Endothelial cell of umbilical vein (primary cell): ENCODE measurements at regions not wholly inside any gene's neighbourhood (a gene's known extent, or its start where the extent isn't known, plus 50 kb on each side); places are given as distances from the start of the nearest gene placed in this dataset.

ENCODE experiments used
- BruUV-seq: library from RNA; stranded (reverse); fragments of 400-500 nt; replicated peaks from 2 replicates; lab custom pipeline; 2021; lab: Mats Ljungman, UMichigan
- CTCF ChIA-PET: fragments of 300-600, 350-600 bp; sonication (Branson Sonifier 250); formaldehyde crosslinking; loops from one replicate; lab custom pipeline; 2021; ENCODE audit warnings: antibody characterized with exemption, inconsistent platforms; lab: Charles Lee
- POLR2A ChIA-PET: fragments of 300-600, 350-600 bp; sonication (Branson Sonifier 250); formaldehyde crosslinking; loops from one replicate; lab custom pipeline; 2021; ENCODE audit warnings: antibody characterized with exemption, inconsistent platforms; lab: Charles Lee
- DNase-seq: peaks from one replicate; pipeline ENCODE4 v3.0.0-alpha.2; 2011; ENCODE audit warnings: low read depth, low spot score
- FAIRE-seq: peaks from 2 replicates; lab custom pipeline; 2011; peaks lifted over from hg19 to GRCh38; lab: Jason Lieb, UNC
- H2AFZ ChIP-seq: 2 replicates; pipeline ENCODE4 v1.6.0; 2012; ENCODE audit warnings: low read depth, low read length, control low read depth, inconsistent platforms
- H3K27ac ChIP-seq: 2 replicates; pipeline ENCODE4 v1.5.1; 2011; ENCODE audit warnings: low read depth, mild to moderate bottlenecking, control low read depth, low read length, moderate library complexity; ENCODE audit not compliant: insufficient read depth
- H3K27me3 ChIP-seq, 2 experiments: 2 replicates each; pipeline versions ENCODE4 v1.6.0 to v1.6.1; 2011; ENCODE audit warnings: low read length in 2 of 2, mixed read lengths in 1 of 2; ENCODE audit not compliant: control insufficient read depth in 2 of 2, insufficient read depth in 2 of 2
- H3K36me3 ChIP-seq, 2 experiments: 2 replicates in 1 of 2; 3 replicates in 1 of 2; pipeline ENCODE4 v1.5.1; 2011; ENCODE audit warnings: low read length in 2 of 2, mild to moderate bottlenecking in 1 of 2, moderate library complexity in 1 of 2; ENCODE audit not compliant: control insufficient read depth in 2 of 2, insufficient read depth in 2 of 2; ENCODE audit errors: extremely low read depth in 1 of 2
- H3K4me1 ChIP-seq: 3 replicates; pipeline ENCODE4 v1.5.1; 2011; ENCODE audit warnings: mild to moderate bottlenecking, low read length; ENCODE audit not compliant: control insufficient read depth, insufficient read depth; ENCODE audit errors: extremely low read depth
- H3K4me2 ChIP-seq: 2 replicates; pipeline ENCODE4 v1.6.1; 2011; ENCODE audit warnings: low read length, control low read depth, mixed read lengths; ENCODE audit not compliant: insufficient read depth
- H3K4me3 ChIP-seq, 3 experiments: fragments of 200-600 bp in 1 of 3; sonication (generic), shearing (Covaris generic) in 1 of 3; replicated peaks in 1 of 3; 2 replicates each; pipeline ENCODE4 v1.5.1; 2011 to 2016; ENCODE audit warnings: control low read depth in 3 of 3, low read length in 3 of 3, mild to moderate bottlenecking in 2 of 3, inconsistent platforms in 1 of 3, low read depth in 1 of 3, moderate library complexity in 1 of 3; ENCODE audit not compliant: insufficient read depth in 1 of 3
- H3K79me2 ChIP-seq: 2 replicates; pipeline ENCODE4 v1.6.0; 2012; ENCODE audit warnings: low read length, inconsistent platforms; ENCODE audit not compliant: control insufficient read depth, insufficient read depth
- H3K9ac ChIP-seq: replicated peaks from 2 replicates; pipeline ENCODE3; 2011; ENCODE audit warnings: low read length, control low read depth; ENCODE audit not compliant: insufficient read depth; ENCODE audit errors: extremely low read depth
- H3K9me1 ChIP-seq: replicated peaks from 3 replicates; pipeline ENCODE4 v1.6.0; 2011; ENCODE audit warnings: mild to moderate bottlenecking, low read length; ENCODE audit not compliant: control insufficient read depth, insufficient read depth; ENCODE audit errors: extremely low read depth
- H3K9me3 ChIP-seq: replicated peaks from 2 replicates; pipeline ENCODE4 v1.5.1; 2012; ENCODE audit warnings: low read length, inconsistent platforms; ENCODE audit not compliant: control insufficient read depth, insufficient read depth
- H4K20me1 ChIP-seq: replicated peaks from 2 replicates; pipeline ENCODE3; 2011; ENCODE audit warnings: mild to moderate bottlenecking, low read length; ENCODE audit not compliant: control insufficient read depth, insufficient read depth; ENCODE audit errors: extremely low read depth
- EZH2 ChIP-seq: IDR thresholded peaks from 2 replicates; pipeline ENCODE4 v1.6.1; 2012; ENCODE audit warnings: borderline replicate concordance, low read depth, mild to moderate bottlenecking, moderate library complexity, low read length, inconsistent platforms; ENCODE audit not compliant: severe bottlenecking
- JUN ChIP-seq: IDR thresholded peaks from 2 replicates; pipeline ENCODE4 v1.6.1; 2011; ENCODE audit warnings: borderline replicate concordance, low read depth; ENCODE audit not compliant: insufficient read length, insufficient read depth
- MAX ChIP-seq: IDR thresholded peaks from 2 replicates; pipeline ENCODE4 v1.6.1; 2011; ENCODE audit not compliant: insufficient read depth, insufficient read length
- dilution Hi-C: fragments of 300-500 bp; cut with MboI; formaldehyde crosslinking; loops from one replicate; pipeline ENCODE4 v1.15.0; 2019; ENCODE audit warnings: low sequenced_read_pairs; ENCODE audit not compliant: extremely low pct_ligation_motif_present
- intact Hi-C: fragments of 100-400 bp; cut with micrococcal nuclease; formaldehyde crosslinking; loops from one replicate; pipeline ENCODE4 v1.10.0; 2022
- TF ChIP-seq, protein P1 (sequence below), 2 donors: IDR thresholded peaks; 1 replicate in 1 of 2; 2 replicates in 1 of 2; pipeline ENCODE4 v1.5.1; 2011; ENCODE audit warnings: low read length in 2 of 2, mild to moderate bottlenecking in 2 of 2, moderate library complexity in 2 of 2, control low read depth in 1 of 2, inconsistent platforms in 1 of 2, low read depth in 1 of 2; ENCODE audit not compliant: insufficient read depth in 1 of 2; ENCODE audit errors: extremely low read depth in 1 of 2

- dilution Hi-C loops (no loop called here), intact Hi-C loops (no loop called here)
- Histone ChIP-seq H3K79me2 (no peaks in the 10 kb centered on the region), H3K4me3 (no peak overlapping the region), H3K9me1 (no peaks in the 10 kb centered on the region), H3K36me3 (no peaks in the 10 kb centered on the region), H3K27me3 (no peaks in the 10 kb centered on the region), H3K4me2 (no peak overlapping the region), H4K20me1 (no peaks in the 10 kb centered on the region), H3K9ac (no peak overlapping the region), H3K4me1 (no peaks in the 10 kb centered on the region), H3K27ac (no peak overlapping the region), H3K9me3 (peaks cover 6% of the 10 kb centered on the region), H2AFZ (no peak overlapping the region)
- no peak for TF ChIP-seq JUN
- TF ChIP-seq EZH2, result no peak
- FAIRE-seq (no peak), DNase-seq (no peak)
- POLR2A ChIA-PET, result no interaction called here
- BruUV-seq, result no TSS peak
- CTCF ChIA-PET, result no interaction called here
These were observed 807.2 kb downstream of the TBC1D22A start for GRCh38 chr22:47569389-47570299.

GRCh38 chr22:47568700-47569099 lies 806.2 kb downstream of the TBC1D22A start:
- no peaks in the 10 kb centered on the region for H3K27me3 ChIP-seq
- TF ChIP-seq, protein P1, sequence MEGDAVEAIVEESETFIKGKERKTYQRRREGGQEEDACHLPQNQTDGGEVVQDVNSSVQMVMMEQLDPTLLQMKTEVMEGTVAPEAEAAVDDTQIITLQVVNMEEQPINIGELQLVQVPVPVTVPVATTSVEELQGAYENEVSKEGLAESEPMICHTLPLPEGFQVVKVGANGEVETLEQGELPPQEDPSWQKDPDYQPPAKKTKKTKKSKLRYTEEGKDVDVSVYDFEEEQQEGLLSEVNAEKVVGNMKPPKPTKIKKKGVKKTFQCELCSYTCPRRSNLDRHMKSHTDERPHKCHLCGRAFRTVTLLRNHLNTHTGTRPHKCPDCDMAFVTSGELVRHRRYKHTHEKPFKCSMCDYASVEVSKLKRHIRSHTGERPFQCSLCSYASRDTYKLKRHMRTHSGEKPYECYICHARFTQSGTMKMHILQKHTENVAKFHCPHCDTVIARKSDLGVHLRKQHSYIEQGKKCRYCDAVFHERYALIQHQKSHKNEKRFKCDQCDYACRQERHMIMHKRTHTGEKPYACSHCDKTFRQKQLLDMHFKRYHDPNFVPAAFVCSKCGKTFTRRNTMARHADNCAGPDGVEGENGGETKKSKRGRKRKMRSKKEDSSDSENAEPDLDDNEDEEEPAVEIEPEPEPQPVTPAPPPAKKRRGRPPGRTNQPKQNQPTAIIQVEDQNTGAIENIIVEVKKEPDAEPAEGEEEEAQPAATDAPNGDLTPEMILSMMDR (IDR thresholded peaks at IDR 0.05; ENCODE audit: extremely low read depth in 1 of 2, insufficient read depth in 1 of 2, low read depth in 1 of 2, low read length in 2 of 2), result no peak
- no peak for TF ChIP-seq MAX
- H2AFZ ChIP-seq, result no peak overlapping the region
- H3K79me2 ChIP-seq, result no peaks in the 10 kb centered on the region
- no TSS peak for BruUV-seq
- no peak overlapping the region for H3K4me3 ChIP-seq
- H3K9ac ChIP-seq, result no peak overlapping the region
- H3K36me3 ChIP-seq, result no peaks in the 10 kb centered on the region
- dilution Hi-C loops, result no loop called here
- H3K27ac ChIP-seq, result no peak overlapping the region
- intact Hi-C loops, result no loop called here
- DNase-seq (no peak), FAIRE-seq (no peak)
- CTCF ChIA-PET, result no interaction called here
- no peaks in the 10 kb centered on the region for H4K20me1 ChIP-seq
- POLR2A ChIA-PET, result no interaction called here
- H3K4me2 ChIP-seq, result no peak overlapping the region
- no peaks in the 10 kb centered on the region for H3K4me1 ChIP-seq
- H3K9me3 ChIP-seq, result peaks cover 7% of the 10 kb centered on the region
- H3K9me1 ChIP-seq, result no peaks in the 10 kb centered on the region
